ENCODE measurements at regions not wholly inside any gene's neighbourhood (a gene's known extent, or its start where the extent isn't known, plus 50 kb on each side); places are given as distances from the start of the nearest gene placed in this dataset.

GRCh38 chr2:145617906-145618305, 1098.0 kb upstream of the ZEB2 start:
- no peak overlapping the region for H3K27ac ChIP-seq (ENCODE audit: low read length)
- no peaks in the 10 kb centered on the region for H3K4me1 ChIP-seq (ENCODE audit: insufficient read depth, low read length)
- no peak overlapping the region for H3K4me3 ChIP-seq (ENCODE audit: low read length)
- no peaks in the 10 kb centered on the region for H3K9me3 ChIP-seq (ENCODE audit: insufficient read depth, low read depth, low read length)
- H3K36me3 ChIP-seq (ENCODE audit: insufficient read depth, low read depth, low read length), result no peaks in the 10 kb centered on the region
- no peak overlapping the region for H3K9ac ChIP-seq (ENCODE audit: low read depth, low read length)
- no peaks in the 10 kb centered on the region for H3K27me3 ChIP-seq (ENCODE audit: insufficient read depth, low read length)

GRCh38 chr2:145617420-145617819, 1097.5 kb upstream of the ZEB2 start:
- Histone ChIP-seq H3K27me3 (ENCODE audit: insufficient read depth, low read length) (no peaks in the 10 kb centered on the region), H3K27ac (ENCODE audit: low read length) (no peak overlapping the region), H3K9ac (ENCODE audit: low read depth, low read length) (no peak overlapping the region), H3K4me1 (ENCODE audit: insufficient read depth, low read length) (no peaks in the 10 kb centered on the region), H3K9me3 (ENCODE audit: insufficient read depth, low read depth, low read length) (no peaks in the 10 kb centered on the region), H3K4me3 (ENCODE audit: low read length) (no peak overlapping the region), H3K36me3 (ENCODE audit: insufficient read depth, low read depth, low read length) (no peaks in the 10 kb centered on the region)

- H3K27ac ChIP-seq (ENCODE audit: low read length), result no peak overlapping the region
Observed at GRCh38 chr2:145615626-145616025, 1095.7 kb upstream of the ZEB2 start.

GRCh38 chr2:145609951-145610350, 1090.0 kb upstream of the ZEB2 start:
- Histone ChIP-seq H3K9ac (ENCODE audit: low read depth, low read length) (no peak overlapping the region), H3K27ac (ENCODE audit: low read length) (no peak overlapping the region), H3K9me3 (ENCODE audit: insufficient read depth, low read depth, low read length) (no peaks in the 10 kb centered on the region), H3K4me3 (ENCODE audit: low read length) (no peak overlapping the region), H3K27me3 (ENCODE audit: insufficient read depth, low read length) (no peaks in the 10 kb centered on the region), H3K36me3 (ENCODE audit: insufficient read depth, low read depth, low read length) (no peaks in the 10 kb centered on the region), H3K4me1 (ENCODE audit: insufficient read depth, low read length) (no peaks in the 10 kb centered on the region)

More at GRCh38 chr2:145615626-145616025, 1095.7 kb upstream of the ZEB2 start:
- H3K36me3 ChIP-seq (ENCODE audit: insufficient read depth, low read depth, low read length), result no peaks in the 10 kb centered on the region
- no peaks in the 10 kb centered on the region for H3K27me3 ChIP-seq (ENCODE audit: insufficient read depth, low read length)
- H3K4me3 ChIP-seq (ENCODE audit: low read length), result no peak overlapping the region
- H3K4me1 ChIP-seq (ENCODE audit: insufficient read depth, low read length), result no peaks in the 10 kb centered on the region
- H3K9ac ChIP-seq (ENCODE audit: low read depth, low read length), result no peak overlapping the region
- H3K9me3 ChIP-seq (ENCODE audit: insufficient read depth, low read depth, low read length), result no peaks in the 10 kb centered on the region

- Histone ChIP-seq H3K27ac (ENCODE audit: low read length) (no peak overlapping the region), H3K4me3 (ENCODE audit: low read length) (no peak overlapping the region), H3K27me3 (ENCODE audit: insufficient read depth, low read length) (no peaks in the 10 kb centered on the region), H3K9me3 (ENCODE audit: insufficient read depth, low read depth, low read length) (no peaks in the 10 kb centered on the region), H3K9ac (ENCODE audit: low read depth, low read length) (no peak overlapping the region), H3K36me3 (ENCODE audit: insufficient read depth, low read depth, low read length) (no peaks in the 10 kb centered on the region), H3K4me1 (ENCODE audit: insufficient read depth, low read length) (peaks cover 3% of the 10 kb centered on the region; the same call in 1 of the 2 replicates)
Observed at GRCh38 chr2:145601361-145601925, 1081.5 kb upstream of the ZEB2 start.

GRCh38 chr2:145600811-145601210, 1080.9 kb upstream of the ZEB2 start:
- Histone ChIP-seq H3K9me3 (ENCODE audit: insufficient read depth, low read depth, low read length) (no peaks in the 10 kb centered on the region), H3K36me3 (ENCODE audit: insufficient read depth, low read depth, low read length) (no peaks in the 10 kb centered on the region), H3K27ac (ENCODE audit: low read length) (no peak overlapping the region), H3K27me3 (ENCODE audit: insufficient read depth, low read length) (no peaks in the 10 kb centered on the region), H3K9ac (ENCODE audit: low read depth, low read length) (no peak overlapping the region), H3K4me1 (ENCODE audit: insufficient read depth, low read length) (peaks cover 3% of the 10 kb centered on the region; the same call in 1 of the 2 replicates), H3K4me3 (ENCODE audit: low read length) (no peak overlapping the region)

- Histone ChIP-seq H3K9me3 (ENCODE audit: insufficient read depth, low read depth, low read length) (no peaks in the 10 kb centered on the region), H3K4me3 (ENCODE audit: low read length) (no peak overlapping the region), H3K36me3 (ENCODE audit: insufficient read depth, low read depth, low read length) (no peaks in the 10 kb centered on the region)
Observed at GRCh38 chr2:145599756-145600155, 1079.8 kb upstream of the ZEB2 start.

GRCh38 chr2:145598434-145598833, 1078.5 kb upstream of the ZEB2 start:
- no peak overlapping the region for H3K9ac ChIP-seq (ENCODE audit: low read depth, low read length)
- no peaks in the 10 kb centered on the region for H3K27me3 ChIP-seq (ENCODE audit: insufficient read depth, low read length)
- no peaks in the 10 kb centered on the region for H3K36me3 ChIP-seq (ENCODE audit: insufficient read depth, low read depth, low read length)
- H3K4me3 ChIP-seq (ENCODE audit: low read length), result no peak overlapping the region
- no peak overlapping the region for H3K27ac ChIP-seq (ENCODE audit: low read length)
- H3K4me1 ChIP-seq (ENCODE audit: insufficient read depth, low read length), result peaks cover 11% of the 10 kb centered on the region
- H3K9me3 ChIP-seq (ENCODE audit: insufficient read depth, low read depth, low read length), result no peaks in the 10 kb centered on the region

More at GRCh38 chr2:145599756-145600155, 1079.8 kb upstream of the ZEB2 start:
- Histone ChIP-seq H3K9ac (ENCODE audit: low read depth, low read length) (no peak overlapping the region), H3K4me1 (ENCODE audit: insufficient read depth, low read length) (peaks cover 3% of the 10 kb centered on the region; the same call in 1 of the 2 replicates), H3K27ac (ENCODE audit: low read length) (no peak overlapping the region), H3K27me3 (ENCODE audit: insufficient read depth, low read length) (no peaks in the 10 kb centered on the region)

- no peak overlapping the region for H3K9ac ChIP-seq (ENCODE audit: low read depth, low read length)
- no peaks in the 10 kb centered on the region for H3K27me3 ChIP-seq (ENCODE audit: insufficient read depth, low read length)
- H3K36me3 ChIP-seq (ENCODE audit: insufficient read depth, low read depth, low read length), result no peaks in the 10 kb centered on the region
- H3K4me3 ChIP-seq (ENCODE audit: low read length), result no peak overlapping the region
- H3K4me1 ChIP-seq (ENCODE audit: insufficient read depth, low read length), result peaks cover 17% of the 10 kb centered on the region
- no peaks in the 10 kb centered on the region for H3K9me3 ChIP-seq (ENCODE audit: insufficient read depth, low read depth, low read length)
- no peak overlapping the region for H3K27ac ChIP-seq (ENCODE audit: low read length)
Observed at GRCh38 chr2:145597809-145598208, 1077.9 kb upstream of the ZEB2 start.

- Histone ChIP-seq H3K4me3 (ENCODE audit: low read length) (no peak overlapping the region), H3K9me3 (ENCODE audit: insufficient read depth, low read depth, low read length) (no peaks in the 10 kb centered on the region), H3K27me3 (ENCODE audit: insufficient read depth, low read length) (no peaks in the 10 kb centered on the region), H3K27ac (ENCODE audit: low read length) (no peak overlapping the region), H3K36me3 (ENCODE audit: insufficient read depth, low read depth, low read length) (no peaks in the 10 kb centered on the region), H3K9ac (ENCODE audit: low read depth, low read length) (no peak overlapping the region), H3K4me1 (ENCODE audit: insufficient read depth, low read length) (peaks cover 24% of the 10 kb centered on the region)
Observed at GRCh38 chr2:145597006-145597405, 1077.1 kb upstream of the ZEB2 start.

GRCh38 chr2:145596416-145596815, 1076.5 kb upstream of the ZEB2 start:
- H3K27me3 ChIP-seq (ENCODE audit: insufficient read depth, low read length), result no peaks in the 10 kb centered on the region
- H3K9me3 ChIP-seq (ENCODE audit: insufficient read depth, low read depth, low read length), result no peaks in the 10 kb centered on the region
- peaks cover 30% of the 10 kb centered on the region for H3K4me1 ChIP-seq (ENCODE audit: insufficient read depth, low read length)
- no peaks in the 10 kb centered on the region for H3K36me3 ChIP-seq (ENCODE audit: insufficient read depth, low read depth, low read length)
- no peak overlapping the region for H3K27ac ChIP-seq (ENCODE audit: low read length)
- H3K9ac ChIP-seq (ENCODE audit: low read depth, low read length), result no peak overlapping the region
- H3K4me3 ChIP-seq (ENCODE audit: low read length), result no peak overlapping the region

- Histone ChIP-seq H3K9me3 (ENCODE audit: insufficient read depth, low read depth, low read length) (no peaks in the 10 kb centered on the region), H3K4me3 (ENCODE audit: low read length) (no peak overlapping the region), H3K36me3 (ENCODE audit: insufficient read depth, low read depth, low read length) (no peaks in the 10 kb centered on the region), H3K4me1 (ENCODE audit: insufficient read depth, low read length) (peaks cover 35% of the 10 kb centered on the region), H3K27ac (ENCODE audit: low read length) (no peak overlapping the region), H3K9ac (ENCODE audit: low read depth, low read length) (no peak overlapping the region), H3K27me3 (ENCODE audit: insufficient read depth, low read length) (no peaks in the 10 kb centered on the region)
Observed at GRCh38 chr2:145595296-145595695, 1075.4 kb upstream of the ZEB2 start.
